ENCODE measurements at regions not wholly inside any gene's neighbourhood (a gene's known extent, or its start where the extent isn't known, plus 50 kb on each side); places are given as distances from the start of the nearest gene placed in this dataset.

DNA sequence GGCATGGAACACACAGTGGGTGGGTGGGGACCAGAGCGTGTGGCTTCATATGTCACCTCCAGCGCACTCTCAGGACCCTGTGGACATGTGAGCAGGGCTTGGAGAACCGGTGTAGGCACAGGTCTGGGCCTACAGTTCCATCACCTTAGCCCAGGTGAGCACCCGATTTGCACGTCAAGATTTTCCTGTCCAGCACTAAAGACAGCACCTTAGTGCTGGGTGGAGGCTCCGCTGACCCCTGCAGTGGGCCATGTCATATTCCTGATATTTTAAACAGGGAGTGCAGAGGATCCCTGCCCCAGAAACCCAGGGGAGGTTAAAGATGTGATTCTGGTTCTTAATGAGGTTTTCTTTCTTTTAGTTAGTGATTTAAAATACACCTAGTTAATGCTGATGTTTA lies 356.0 kb upstream of the IRX4 start:
- DNase-seq (ENCODE audit: low spot score) = no peak

DNA sequence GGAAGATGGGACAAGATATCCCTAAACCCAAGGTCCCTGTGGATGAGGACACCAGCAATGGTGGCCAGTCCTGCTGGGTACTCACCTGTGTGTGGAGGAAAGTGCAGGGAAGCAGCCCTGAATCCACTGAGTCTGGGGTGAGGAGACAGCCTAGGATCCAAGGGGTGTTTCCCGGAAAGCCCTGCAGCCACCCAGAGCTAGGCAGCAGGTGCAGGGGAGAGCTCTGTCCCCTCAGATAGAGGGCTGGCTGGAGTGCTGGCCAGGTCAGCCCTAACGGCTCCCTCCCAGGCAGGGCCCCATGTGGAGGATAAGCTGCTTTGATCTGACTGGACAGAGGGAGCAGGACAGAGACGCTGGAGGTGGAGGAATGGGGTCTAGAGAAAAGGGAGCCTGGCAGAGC lies 344.7 kb upstream of the IRX4 start:
- no peak for DNase-seq (ENCODE audit: low spot score)

DNA sequence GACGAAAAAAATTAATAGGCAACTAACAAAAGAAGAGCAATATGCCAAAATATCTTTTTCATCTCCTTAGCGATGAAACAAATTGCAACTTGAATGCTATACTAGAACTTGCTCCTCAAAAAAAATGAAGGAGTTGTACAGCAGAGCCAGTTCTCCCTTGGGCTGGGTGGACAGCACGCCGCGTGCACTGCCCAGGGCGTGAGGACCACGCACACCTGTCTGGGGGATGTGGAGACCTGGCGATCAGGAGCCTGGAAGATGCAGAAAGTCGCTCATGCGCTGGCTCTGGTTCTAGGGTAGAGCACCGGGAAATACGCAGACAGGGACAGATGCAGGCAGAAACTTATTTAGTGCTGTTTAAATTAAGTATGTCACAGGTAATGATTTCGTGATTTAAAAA lies 342.0 kb upstream of the IRX4 start:
- no peak for DNase-seq (ENCODE audit: low spot score)

DNA sequence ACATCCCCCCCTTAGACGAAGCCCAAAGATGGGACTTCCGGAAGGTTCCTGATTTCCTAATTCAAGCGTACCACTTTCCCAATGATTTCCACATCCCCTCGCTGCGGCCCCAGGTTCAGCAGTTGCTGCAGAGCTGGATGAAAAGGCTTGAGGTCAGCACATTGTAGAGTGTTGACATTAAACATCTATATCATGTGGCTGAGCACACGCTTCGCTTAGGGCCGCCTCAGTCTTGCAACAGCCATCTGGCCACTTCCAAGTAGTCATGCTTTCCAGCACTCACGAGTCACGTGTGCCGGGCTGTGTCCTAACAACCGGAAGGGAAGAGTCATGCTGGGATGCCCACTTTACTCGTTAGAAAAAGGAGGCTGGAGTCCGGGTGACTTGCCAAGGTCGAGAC lies 340.6 kb upstream of the IRX4 start:
- no peak for DNase-seq (ENCODE audit: low spot score)

DNA sequence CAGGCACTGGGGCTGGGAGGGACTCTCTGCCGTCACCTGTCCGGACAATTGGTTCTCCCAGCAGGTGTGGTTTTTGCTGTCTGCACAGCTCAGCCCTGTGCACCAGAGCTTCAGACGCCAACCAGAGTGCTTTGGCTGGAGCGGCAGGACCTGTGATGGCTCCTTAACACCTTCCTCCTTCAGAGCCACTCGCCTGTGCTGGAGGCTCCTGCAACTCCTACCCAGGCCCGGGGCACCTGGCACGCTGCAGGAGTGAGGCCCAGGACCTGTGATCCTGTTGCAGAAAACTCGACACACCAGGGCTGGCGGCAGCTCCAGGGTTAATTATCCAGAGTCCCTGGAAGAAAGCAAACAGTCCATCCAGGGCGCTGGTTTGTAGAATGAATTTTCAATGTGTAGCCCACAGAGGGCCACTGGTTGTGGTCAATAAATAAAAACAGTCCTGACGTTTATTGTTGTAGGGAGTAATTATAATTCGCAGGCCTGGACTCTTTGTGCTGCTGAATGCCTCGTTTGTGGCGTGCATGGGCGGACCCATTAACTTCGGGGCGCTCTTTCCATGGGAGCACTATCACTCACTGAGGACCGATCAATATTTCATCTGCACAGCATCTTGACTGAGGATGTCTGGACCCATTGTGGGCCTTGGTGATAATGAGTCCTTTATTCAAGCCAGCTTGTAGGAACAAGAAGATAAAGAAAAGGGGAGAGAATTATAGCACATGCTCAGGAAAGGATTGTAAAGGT lies 339.7 kb upstream of the IRX4 start:
- DNase-seq (ENCODE audit: low spot score) = no peak

DNA sequence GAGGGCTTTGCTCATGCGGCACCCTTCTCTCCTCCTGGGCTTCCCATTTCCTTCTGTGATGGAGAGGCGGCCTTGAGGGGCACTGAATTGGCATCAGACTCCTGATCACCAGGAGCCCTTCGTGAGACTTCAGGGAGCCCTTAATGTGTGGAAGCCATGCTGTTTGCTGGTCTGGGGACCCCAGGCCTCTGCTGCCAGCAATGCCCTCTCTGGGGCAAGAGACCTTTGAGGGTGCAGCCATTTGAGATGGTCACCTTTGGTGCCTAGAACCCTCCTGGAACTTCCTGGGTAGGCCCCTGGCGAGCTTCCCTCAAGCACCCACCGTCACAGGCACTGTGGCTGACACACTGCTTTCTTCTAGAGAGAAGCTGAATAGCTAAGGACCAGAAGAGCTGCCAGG lies 338.7 kb upstream of the IRX4 start:
- no peak for DNase-seq (ENCODE audit: low spot score)

DNA sequence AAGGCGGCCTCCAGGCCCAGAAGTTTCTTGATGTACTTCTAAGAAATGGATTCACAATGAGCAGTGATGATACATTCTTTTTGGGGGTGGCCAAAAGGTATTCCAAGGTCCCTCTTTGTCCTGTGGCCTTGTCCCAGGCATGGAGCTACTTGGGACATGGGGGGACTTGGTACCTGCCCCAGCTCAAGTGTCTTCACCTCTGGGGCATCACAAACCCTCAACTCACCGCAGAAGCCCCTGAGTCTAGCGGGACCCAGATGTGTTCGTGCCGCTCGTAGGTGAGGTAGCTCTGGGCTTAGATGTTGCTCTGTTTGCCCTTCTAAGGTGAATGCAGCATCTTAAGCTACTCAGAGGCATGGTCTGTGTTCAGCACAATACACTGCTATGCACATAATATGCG lies 338.0 kb upstream of the IRX4 start:
- DNase-seq (ENCODE audit: low spot score) = no peak

DNA sequence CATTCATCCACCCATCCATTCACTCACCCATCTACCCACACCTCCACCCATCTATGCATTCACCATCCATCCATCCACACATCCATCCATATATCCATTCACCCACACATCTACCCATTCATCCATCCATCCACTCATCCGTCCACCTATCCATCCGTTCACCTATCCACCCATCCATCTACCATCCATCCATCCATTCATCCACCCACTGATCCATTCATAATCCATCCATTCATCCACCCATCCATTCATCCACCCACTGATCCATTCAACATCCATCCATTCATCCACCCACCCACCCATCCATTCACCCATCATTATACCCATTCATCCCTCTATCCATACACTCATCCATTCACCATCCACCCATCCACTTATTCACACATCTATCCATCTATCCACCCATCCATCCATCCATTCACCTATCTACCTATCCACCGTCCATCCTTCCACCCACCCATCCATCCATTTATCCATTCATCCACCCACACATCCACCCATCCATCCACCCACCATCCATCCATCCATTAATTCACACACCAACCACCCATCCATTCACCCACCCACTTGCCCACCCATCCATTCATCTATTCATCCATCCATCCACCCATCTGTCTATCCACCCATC lies 336.5 kb upstream of the IRX4 start:
- no peak for DNase-seq (ENCODE audit: low spot score)

DNA sequence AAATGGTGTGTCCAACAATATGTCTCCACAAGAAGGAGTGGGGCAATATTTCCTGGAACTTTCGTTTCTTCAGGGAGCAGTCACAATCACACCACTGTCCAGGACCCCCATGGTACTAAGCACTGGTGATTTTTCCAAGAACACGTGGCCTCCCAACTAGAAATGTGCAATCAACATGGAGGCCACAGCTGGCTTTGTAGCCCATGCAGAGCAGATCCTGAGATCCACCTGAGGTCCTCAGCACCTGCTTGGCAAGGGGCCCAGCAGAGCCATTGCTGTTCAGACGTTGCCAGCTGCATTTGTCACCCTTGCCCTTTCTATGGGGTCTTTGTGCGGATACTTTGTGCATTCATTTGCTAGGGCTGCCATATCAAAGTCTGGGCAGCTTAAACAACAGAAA lies 334.5 kb upstream of the IRX4 start:
- DNase-seq (ENCODE audit: low spot score) = no peak

DNA sequence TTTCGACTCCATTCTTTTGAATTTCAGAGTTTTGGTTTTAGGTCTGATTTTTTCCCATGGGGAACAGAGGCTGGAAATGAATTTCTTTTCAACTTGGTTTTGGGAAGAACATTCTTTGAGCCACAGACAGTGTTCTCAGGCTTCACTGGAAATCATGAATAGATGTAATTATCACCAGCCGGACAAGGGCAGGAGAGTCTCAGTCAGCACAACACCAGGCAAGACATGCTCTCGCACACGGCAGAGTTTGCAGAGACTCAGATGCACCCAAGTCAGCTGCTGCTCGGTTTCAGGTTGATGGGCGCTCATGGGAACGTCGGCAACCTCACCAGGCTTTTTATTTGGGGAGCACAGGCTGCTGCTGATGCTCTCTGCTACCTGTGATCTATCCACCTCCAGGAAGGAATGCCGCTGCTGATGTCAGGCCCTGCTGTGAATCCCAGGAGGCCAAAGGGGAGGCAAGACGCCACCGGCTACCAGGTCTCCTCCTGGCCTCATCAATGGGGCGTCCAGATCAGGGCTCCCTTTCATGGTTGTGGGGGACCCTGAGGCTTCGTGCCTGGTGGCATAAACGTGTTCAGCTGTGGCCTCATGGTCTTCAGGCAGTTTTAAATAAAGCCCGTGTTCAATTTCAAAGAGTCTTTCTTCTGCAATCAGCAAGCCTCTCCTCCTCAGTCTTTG lies 332.3 kb upstream of the IRX4 start:
- no peak for DNase-seq (ENCODE audit: low spot score)

DNA sequence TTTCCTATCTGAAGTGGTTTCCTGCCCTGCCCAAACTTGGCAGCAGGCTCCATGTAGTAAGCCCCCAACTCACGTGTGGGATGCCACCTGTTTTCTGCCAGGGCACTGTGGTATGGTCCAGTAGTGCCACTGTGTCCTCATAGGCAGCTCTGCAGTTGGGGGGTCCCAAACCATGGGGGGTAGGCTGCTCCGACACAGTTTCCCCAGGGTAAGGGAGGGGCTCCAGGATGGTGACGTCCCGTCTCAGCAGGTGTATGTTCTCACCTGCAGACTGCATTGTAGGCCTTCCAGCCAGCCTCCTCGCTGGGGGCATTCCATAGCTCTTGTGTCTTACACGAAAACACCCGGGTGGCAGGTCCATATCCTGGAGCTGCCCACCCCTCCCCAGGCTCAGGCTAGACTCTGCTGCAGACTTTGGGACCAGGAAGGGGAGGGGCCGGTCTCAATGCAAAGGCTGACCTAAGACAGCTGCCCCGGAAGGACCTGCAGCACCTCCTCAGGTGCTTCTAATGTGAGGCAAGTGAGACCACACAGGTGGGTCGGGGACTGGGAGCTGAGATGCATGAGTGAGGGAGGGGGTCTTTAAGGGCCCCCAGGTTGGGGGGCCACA lies 330.5 kb upstream of the IRX4 start:
- no peak for DNase-seq (ENCODE audit: low spot score)

DNA sequence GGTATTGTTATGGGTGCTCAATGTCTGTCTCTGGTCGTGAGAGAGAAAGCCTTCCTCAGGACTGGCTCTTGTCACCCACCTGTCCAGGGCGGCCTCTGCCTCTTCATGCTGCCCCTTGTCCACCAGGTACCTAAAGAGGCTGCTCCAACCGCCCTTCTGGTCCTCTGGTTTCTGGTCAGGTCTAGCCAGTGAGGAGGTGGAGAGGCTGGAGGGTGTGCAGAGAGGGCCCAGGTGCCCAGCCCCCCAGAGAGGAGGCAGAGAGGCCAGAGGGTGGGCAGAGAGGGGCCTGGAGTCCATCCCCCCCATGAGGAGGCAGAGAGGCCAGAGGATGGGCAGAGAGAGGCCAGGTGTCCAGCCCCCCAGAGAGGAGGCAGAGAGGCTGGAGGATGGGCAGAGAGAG lies 329.8 kb upstream of the IRX4 start:
- DNase-seq (ENCODE audit: low spot score) = no peak

DNA sequence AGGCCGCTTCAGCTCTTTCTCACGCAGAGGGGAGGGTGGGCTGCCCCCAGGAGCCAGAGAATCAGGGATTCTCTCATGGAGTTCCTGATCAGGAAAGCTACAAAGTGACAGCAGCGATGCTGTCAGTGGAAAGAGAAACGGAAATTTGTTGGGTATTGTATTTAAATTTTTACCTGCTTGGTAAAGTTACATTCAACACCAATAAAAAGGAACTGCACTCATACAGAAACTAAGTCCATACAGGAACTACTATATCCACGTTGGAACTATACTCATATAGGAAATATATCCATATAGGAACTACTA lies 325.5 kb upstream of the IRX4 start:
- no peak for DNase-seq (ENCODE audit: low spot score)

DNA sequence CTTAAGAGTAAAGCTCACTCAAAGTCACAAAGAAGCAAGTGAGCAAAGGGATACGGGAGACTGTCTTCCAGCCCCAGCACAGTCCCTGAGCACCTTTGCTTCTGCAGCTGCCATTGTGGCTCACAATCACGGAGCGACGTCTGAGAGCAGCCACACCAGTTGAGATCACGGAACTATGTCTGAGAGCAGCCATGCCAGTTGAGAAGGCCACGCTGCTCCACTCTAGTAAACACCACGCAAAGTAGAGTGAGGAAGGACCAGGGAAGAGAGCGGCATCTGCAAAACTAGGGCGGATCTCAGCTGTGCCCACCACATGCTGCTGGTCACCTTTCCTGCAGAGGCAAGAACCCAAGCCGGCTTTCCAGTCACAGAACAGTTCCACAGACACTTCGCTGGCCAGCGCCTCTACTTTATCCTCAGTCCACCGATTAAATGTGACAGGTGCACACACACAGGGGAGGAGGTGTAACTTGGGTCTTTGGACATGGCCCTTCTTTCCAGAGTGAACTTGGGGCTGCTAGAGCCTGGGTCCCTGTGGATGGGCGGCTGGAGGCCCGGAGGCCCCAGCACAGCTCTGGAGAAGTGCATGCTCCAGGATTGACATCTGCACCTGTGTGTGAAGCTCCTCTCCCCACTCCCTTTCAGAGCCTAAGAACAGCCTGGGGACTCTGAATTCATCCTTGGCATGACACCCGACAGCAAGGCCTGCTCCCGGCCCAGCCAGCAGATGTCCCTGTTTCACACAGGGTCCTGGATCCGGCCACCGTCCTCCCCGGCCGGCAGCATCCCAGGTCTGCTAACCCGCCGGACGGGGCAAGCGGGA lies 324.9 kb upstream of the IRX4 start:
- peak; percentile 27 for DNase-seq (ENCODE audit: low spot score)

DNA sequence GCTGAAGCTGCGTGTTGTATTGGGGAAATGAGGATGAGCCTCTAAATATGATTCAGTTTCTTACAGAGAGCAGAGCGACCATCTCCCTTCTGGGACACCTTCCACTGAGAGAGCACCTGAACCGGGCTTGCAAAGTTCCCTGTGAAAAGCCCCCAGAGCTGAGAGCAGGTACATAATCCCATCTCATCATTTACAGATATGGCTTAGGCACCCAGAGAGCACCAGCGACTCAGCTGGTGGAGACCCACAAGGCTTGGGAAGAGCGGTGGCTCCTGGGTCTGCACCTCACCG lies 324.3 kb upstream of the IRX4 start:
- no peak for DNase-seq (ENCODE audit: low spot score)

DNA sequence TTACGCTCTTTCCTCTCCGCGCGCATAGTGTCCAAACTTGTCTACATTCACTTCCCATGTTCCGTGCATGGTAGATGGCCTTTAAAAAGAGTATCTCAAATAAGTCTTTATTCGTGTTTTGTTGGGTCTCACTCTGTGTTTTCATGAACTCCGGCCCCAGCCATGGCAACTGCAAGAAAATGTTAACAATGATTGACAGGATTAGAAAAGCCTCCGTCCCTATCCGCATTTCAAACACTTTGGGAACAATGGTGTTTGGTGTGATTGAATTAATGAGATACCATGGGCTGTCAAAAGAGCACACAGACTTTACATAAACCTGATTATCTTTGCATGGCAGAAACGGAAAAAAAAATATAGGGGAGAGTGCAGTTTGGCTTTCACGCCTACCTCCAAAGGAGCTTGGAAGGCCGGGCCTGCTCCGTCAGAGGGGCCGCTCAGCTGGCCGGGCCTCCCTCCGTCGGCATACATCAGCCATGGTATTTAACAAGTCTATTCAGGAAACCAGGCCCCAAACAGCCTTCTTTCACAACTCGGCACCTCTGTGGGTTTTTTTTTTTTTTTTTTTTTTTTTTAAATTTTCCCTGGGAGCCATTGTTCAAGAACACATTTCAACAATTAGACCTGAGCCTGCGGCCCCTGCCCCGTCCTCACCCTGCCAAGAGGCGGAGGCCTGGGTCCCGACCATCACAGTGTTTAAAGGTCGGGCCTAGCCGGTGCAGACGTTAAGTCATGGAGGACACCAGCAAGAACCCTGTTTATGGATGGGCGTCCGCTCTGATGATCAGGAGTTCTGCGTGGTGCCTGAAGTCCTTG lies 323.8 kb upstream of the IRX4 start:
- DNase-seq (ENCODE audit: low spot score) = no peak

DNA sequence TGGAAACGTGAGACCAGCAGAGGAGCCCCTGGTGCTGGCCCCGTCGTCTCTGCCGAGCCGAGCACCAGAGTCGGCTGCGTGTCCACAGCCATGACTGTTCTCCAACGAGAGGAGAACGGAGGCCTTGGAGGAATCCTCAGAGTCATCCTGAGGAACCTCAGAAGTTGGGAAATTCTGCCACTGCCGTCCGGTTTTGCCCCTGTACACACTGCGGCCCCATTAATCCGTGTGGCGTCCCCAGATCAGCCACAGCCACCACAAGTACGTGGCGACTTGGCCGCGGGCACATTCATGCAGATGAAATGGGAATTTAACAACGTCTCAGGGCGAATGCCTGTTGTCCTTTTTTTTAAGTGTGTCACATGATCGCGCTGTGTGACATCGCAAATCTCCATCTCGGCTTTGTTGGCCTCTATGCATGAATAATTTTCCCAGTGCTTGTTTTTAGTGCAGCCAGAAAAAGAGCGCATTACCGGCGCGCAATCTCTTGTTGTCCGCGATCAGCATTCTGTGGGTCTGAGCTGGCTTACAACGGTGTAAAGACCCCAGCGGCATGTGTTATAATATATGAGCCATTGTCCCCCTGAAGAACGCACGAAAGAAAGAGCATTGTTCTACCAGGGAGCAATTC lies 323.0 kb upstream of the IRX4 start:
- DNase-seq (ENCODE audit: low spot score) = no peak

DNA sequence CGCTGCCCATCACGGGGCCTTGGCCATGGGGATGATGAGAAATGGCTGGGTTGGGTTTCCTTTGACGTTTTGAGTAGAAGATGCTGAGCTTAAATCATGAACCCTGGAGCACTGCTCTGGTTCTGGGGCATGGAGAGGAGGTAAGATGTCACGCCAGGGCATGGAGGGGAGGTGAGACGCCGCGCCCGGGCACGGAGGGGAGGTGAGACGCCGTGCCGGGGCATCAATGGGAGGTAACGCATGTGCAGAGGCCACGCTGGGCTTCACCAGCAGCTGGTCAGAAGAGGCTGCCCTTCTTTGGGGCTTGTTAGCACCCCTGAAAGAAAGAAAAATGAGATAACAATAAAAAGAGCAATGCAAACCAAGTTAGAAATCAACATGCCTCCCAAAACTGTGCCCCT lies 322.5 kb upstream of the IRX4 start:
- DNase-seq (ENCODE audit: low spot score) = no peak

DNA sequence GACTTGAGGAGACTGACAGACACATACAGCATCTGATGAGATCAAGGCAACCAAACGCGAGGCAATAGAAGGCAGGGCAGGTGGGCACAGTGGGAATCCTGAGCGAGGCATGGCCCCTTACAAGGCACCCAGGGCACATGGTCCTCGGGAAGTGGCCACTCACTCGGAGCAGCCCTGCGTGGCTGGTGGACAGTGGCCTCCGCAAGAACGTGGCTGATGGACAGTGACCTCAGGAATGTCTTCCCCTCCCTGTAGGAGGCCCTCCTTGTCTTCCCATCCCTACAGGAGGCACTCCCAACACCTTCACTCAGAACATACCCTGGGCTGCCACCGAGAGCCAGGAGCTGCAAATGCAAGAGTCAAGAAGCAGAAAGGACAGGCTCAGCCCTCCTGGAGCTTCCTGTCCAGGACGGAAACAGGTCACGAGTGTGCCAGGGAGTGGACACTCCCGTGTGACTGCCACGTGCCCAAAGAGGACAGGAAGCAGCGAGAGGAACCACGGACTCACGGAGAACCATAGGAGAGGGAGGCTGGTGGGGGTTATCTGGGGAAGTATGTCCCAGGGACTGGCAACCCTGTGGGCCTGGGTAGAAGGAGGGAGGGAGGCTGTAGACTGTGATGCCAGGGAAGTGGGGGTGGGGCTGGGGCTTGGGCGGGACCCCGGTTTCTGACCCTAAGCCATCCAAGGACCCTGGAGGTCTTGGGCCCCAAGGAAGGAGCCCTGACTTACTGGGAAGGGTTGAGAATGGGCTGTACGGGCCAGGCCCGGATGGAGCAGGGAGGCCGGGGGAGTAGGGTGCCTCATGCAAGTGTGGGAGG lies 321.9 kb upstream of the IRX4 start:
- no peak for DNase-seq (ENCODE audit: low spot score)

DNA sequence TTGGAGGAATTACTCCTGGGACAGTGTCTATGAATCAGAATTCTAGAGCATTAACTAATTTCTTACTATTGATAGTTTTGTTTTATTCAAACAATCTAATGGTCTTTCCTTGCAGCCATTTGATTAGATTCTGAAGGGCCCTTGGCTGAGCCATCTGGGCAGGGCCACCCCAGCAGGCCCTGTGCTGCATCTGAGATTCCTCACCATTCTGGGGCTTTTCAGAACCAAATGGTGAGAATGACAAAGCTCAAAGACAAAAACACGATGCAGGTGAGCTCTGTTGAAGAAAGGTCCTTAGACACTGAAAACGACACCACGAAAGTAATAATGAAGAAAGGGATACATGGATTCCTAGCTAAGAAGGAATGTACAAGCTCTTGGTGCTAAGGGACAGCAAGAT lies 321.0 kb upstream of the IRX4 start:
- no peak for DNase-seq (ENCODE audit: low spot score)

DNA sequence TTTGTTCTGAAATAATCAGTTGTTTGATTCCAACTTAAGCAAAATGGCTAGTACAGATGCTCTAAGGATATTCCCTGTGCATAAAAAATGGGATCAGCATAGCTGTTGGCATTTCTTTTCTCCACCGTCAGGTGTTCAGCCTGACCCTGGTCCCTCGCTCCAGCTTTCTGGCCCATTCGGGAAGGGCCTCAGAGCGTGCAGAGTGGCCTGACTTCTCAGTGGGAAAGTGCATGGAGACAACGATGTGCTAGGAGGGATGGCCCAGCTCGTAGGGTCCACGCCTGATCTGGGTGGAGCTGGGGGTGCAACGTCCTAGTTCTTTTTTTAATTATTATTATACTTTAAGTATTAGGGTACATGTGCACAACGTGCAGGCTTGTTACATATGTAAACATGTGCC lies 319.1 kb upstream of the IRX4 start:
- no peak for DNase-seq (ENCODE audit: low spot score)

Data from HuH-7.5 (cell line).